GM10266 (cell line): ENCODE measurements at regions not wholly inside any gene's neighbourhood (a gene's known extent, or its start where the extent isn't known, plus 50 kb on each side); places are given as distances from the start of the nearest gene placed in this dataset.

Experiments used
- DNase-seq: peaks from one replicate; pipeline ENCODE4 v3.0.0; 2012; ENCODE audit errors: extremely low spot score
- TF ChIP-seq, protein P1 (sequence below): IDR thresholded peaks from 2 replicates; pipeline ENCODE4 v1.5.1; 2012; ENCODE audit warnings: mild to moderate bottlenecking, low read depth; ENCODE audit not compliant: control insufficient read depth, insufficient read depth; ENCODE audit errors: missing control alignments

DNA sequence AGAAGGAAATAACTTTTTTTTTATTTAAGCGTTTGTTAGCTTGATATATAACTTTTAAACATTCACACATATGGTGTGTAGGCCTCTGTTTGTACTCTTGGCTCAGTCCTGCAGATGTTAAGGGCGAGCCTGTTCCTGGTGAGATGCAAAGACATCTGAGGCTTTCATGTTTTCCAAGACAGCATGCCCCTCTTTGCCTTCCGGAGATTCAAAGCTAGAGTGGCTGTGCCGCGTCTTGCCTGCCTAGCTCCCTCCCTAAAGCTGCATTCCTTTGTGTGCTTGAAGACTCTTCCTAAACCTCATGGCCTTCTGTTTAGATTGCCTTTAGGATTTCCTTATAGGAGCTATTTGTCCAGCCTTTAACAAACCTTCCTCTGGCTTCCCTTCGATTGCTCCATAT lies 67.1 kb downstream of the MID1IP1 start:
- no peak for DNase-seq
- TF ChIP-seq, protein P1, sequence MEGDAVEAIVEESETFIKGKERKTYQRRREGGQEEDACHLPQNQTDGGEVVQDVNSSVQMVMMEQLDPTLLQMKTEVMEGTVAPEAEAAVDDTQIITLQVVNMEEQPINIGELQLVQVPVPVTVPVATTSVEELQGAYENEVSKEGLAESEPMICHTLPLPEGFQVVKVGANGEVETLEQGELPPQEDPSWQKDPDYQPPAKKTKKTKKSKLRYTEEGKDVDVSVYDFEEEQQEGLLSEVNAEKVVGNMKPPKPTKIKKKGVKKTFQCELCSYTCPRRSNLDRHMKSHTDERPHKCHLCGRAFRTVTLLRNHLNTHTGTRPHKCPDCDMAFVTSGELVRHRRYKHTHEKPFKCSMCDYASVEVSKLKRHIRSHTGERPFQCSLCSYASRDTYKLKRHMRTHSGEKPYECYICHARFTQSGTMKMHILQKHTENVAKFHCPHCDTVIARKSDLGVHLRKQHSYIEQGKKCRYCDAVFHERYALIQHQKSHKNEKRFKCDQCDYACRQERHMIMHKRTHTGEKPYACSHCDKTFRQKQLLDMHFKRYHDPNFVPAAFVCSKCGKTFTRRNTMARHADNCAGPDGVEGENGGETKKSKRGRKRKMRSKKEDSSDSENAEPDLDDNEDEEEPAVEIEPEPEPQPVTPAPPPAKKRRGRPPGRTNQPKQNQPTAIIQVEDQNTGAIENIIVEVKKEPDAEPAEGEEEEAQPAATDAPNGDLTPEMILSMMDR, result no peak

DNA sequence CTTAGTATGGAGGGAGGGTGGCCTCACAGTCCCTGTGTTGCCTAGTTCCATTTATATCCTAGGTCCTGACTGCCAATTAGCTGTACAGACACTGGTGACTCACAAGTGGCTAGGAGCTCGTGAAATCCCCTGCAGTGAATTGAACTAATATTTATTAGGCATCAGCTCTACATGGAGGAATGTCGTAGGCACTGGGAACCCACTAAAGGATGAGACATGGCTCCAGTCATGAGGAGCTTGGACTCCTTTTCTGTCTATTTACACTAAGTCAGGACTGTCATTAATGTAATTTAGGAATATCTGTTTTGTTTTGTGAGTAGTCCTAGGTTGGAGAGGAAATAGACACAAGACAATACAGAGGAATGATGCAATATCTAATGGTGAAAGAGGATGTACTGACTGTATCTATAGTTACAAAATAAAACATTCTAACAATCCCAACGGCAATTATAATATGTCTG lies 67.7 kb downstream of the MID1IP1 start:
- no peak for DNase-seq
- TF ChIP-seq, protein P1, result no peak

DNA sequence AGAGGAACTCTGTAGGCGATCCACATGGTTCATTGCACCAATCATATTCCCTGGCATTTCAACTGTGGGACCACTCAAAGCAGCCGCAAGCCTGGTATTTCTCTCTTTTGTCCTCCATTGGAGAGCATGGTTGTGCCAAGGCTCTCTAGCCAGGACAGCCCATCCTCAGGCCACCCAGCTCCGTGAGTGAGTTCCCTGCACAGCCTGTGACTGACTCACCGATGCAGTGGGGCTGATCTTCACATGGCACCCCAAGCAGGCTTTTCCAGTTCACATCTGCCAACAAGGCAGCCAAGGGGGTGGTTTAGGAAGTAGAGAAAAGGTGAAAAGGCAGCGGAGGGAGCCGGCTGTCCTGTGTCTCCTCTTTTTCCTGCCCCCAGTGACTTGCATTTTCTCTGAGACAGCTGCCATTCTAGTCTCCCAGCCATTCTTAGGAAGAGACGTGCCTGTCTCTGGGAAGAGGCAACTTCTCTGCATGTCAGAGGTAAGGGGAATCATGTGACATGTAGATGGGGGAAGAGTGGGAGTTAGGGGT lies 69.2 kb downstream of the MID1IP1 start:
- TF ChIP-seq, protein P1, result no peak
- DNase-seq, result no peak

DNA sequence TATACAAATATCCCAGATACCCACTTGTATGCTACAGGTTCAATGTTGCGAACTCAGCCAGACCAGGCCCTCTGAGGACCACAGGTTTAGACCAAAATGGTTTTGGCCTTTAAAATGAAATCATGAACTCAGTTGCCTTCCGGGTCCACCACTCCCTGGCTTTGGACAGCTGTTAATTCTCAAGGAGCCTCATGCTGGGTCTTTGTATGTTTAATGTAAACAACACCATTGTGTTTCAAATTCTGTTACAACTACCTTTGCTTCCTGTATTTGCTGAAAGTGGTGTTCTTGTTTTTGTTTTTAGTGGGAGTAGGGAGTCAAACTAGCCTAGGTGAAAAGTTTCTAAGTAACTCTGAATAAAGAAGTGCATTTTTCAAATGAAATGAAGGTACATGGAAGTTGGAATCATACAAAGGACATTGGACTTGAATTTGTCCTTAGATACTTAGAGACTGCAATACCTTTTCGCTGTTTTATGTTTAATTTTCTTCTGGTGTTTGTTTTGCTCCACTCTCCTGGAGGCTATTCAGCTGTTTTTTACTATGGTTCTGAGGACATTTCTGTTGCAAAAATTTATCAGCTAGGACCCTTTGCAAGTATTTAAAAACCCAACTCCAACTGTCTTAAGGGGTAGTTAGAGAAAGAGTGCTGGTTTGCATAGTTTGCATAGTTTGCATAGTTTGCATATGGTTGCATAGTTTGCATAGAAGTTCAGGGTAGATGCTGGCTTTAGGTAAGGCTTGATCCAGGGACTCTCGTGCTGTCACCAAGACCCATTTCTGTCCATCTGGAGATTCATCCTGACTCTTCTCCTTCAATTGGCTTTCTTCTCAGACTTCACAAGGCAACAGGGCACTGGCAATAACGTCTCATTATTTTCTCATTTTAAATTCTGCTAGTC lies 70.1 kb downstream of the MID1IP1 start:
- TF ChIP-seq, protein P1, result no peak
- DNase-seq, result no peak

DNA sequence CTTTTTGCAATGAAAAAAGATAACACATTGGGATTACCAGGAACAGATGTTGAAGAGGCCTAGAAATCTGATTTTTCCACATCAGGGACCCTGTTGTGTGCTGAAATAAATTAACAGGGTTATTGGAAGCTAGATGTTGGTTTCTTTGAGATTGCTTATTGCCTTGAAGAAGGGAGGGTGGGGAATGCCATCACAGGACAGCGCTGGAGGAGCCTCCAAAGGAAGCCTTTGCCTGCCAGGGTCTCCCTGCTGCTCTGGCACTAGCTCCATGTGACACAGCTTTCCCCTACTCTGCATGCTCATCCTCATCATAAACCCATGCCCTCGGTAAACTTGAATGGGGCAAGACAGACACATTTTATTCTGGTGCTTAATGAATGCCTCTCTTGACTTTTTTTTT lies 76.1 kb downstream of the MID1IP1 start:
- TF ChIP-seq, protein P1, result no peak
- DNase-seq, result no peak

DNA sequence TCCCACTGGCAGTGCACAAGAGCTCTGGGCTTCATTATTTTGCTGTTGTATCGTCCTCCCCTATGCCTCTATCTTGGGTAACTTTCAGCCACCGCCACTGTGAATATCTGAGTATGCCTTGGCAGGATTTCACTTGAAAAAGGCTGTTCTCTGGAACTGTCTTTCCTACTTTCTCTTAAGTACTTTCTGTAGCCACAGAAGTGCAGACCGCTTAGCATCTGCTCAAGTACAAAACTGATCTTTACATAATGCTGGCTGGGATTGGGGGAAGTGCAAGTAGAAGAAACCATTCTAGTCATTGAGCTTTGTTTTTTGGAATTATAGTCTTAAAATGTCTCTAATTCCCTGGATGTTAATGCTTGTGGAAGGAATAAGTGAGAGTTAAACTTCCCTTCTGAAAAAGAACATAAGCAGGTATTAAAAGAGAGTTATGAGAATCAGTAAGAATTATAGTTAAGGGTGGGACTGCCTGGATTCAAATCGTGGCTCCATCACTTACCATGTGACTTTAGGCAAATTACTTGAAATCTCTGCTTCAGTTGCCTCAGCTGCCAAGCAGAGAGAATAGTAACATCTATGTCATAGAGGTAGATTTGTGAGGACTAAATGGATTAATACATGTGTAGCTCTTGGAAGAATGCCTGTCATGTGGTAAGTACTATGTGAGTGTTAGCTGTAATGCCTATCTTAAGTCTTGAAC lies 77.5 kb downstream of the MID1IP1 start:
- TF ChIP-seq, protein P1, result no peak

More for the DNA sequence above, 77.5 kb downstream of the MID1IP1 start:
- DNase-seq, result no peak
